H1 (cell line): ENCODE measurements at regions not wholly inside any gene's neighbourhood (a gene's known extent, or its start where the extent isn't known, plus 50 kb on each side); places are given as distances from the start of the nearest gene placed in this dataset.

Source experiments
- CTCF ChIA-PET: fragments of 300-600 bp; sonication (Branson Sonifier 250); formaldehyde crosslinking; loops from one replicate; lab custom pipeline; 2021; ENCODE audit not compliant: partially characterized antibody; lab: Charles Lee
- POLR2A ChIA-PET: fragments of 300-600 bp; sonication (Branson Sonifier 250); formaldehyde crosslinking; loops from one replicate; lab custom pipeline; 2021; ENCODE audit warnings: inconsistent platforms; ENCODE audit not compliant: partially characterized antibody; lab: Charles Lee
- DNase-seq, 2 experiments: peaks; one replicate each; pipeline versions ENCODE4 v3.0.0 to v3.0.0-alpha.2; 2010 to 2022; ENCODE audit warnings: low spot score in 2 of 2, low read depth in 1 of 2, mixed read lengths in 1 of 2
- FAIRE-seq: peaks from 2 replicates; lab custom pipeline; 2011; peaks lifted over from hg19 to GRCh38; lab: Jason Lieb, UNC
- H2AFZ ChIP-seq: 2 replicates; pipeline ENCODE4 v1.8.1; 2012; ENCODE audit warnings: low read length, inconsistent platforms
- H2AK5ac ChIP-seq: 2 replicates; pipeline ENCODE4 v1.6.1; 2013; ENCODE audit warnings: low read depth, low read length
- H2BK120ac ChIP-seq: replicated peaks from 2 replicates; pipeline ENCODE3; 2013; ENCODE audit warnings: low read depth, low read length, inconsistent platforms
- H2BK12ac ChIP-seq: 2 replicates; pipeline ENCODE4 v1.6.1; 2013; ENCODE audit warnings: low read depth, low read length
- H2BK15ac ChIP-seq: 2 replicates; pipeline ENCODE4 v1.6.1; 2013; ENCODE audit warnings: low read length
- H2BK20ac ChIP-seq: 2 replicates; pipeline ENCODE4 v1.6.1; 2013; ENCODE audit warnings: low read length
- H2BK5ac ChIP-seq: 2 replicates; pipeline ENCODE4 v1.6.1; 2013; ENCODE audit warnings: low read depth, low read length
- H3K14ac ChIP-seq: 2 replicates; pipeline ENCODE4 v1.6.1; 2013; ENCODE audit warnings: inconsistent platforms; ENCODE audit not compliant: insufficient read length
- H3K18ac ChIP-seq: 2 replicates; pipeline ENCODE4 v1.6.1; 2013; ENCODE audit warnings: low read length; ENCODE audit errors: extremely low read depth
- H3K23ac ChIP-seq: 2 replicates; pipeline ENCODE4 v1.6.1; 2013; ENCODE audit warnings: inconsistent platforms; ENCODE audit not compliant: insufficient read length
- H3K23me2 ChIP-seq: 2 replicates; pipeline ENCODE4 v1.6.1; 2013; ENCODE audit warnings: low read depth, low read length
- H3K27ac ChIP-seq: 2 replicates; pipeline ENCODE4 v1.6.1; 2011; ENCODE audit warnings: low read depth, low read length, inconsistent platforms
- H3K27me3 ChIP-seq, 4 experiments: replicated peaks in 1 of 4; 1 replicate in 1 of 4; 2 replicates in 3 of 4; pipeline versions ENCODE4 v1.6.1 to v1.8.1; 2011 to 2013; ENCODE audit warnings: low read length in 3 of 4, mild to moderate bottlenecking in 3 of 4, inconsistent platforms in 2 of 4, mixed read lengths in 2 of 4, moderate library complexity in 1 of 4; ENCODE audit not compliant: control insufficient read depth in 3 of 4, insufficient read depth in 3 of 4; ENCODE audit errors: extremely low read depth in 1 of 4
- H3K36me3 ChIP-seq, 4 experiments: 2 replicates each; pipeline versions ENCODE4 v1.6.1 to v1.8.1; 2011 to 2013; ENCODE audit warnings: mild to moderate bottlenecking in 4 of 4, low read length in 3 of 4, moderate library complexity in 2 of 4, control low read depth in 1 of 4, inconsistent platforms in 1 of 4; ENCODE audit not compliant: insufficient read depth in 4 of 4, control insufficient read depth in 2 of 4
- H3K4ac ChIP-seq: replicated peaks from 2 replicates; pipeline ENCODE3; 2013; ENCODE audit warnings: low read length, low read depth, mixed read lengths, inconsistent platforms; ENCODE audit not compliant: insufficient read length
- H3K4me1 ChIP-seq, 4 experiments: replicated peaks in 1 of 4; 1 replicate in 1 of 4; 2 replicates in 3 of 4; pipeline versions ENCODE4 v1.6.1 to v1.8.1; 2011 to 2013; ENCODE audit warnings: low read length in 3 of 4, inconsistent platforms in 2 of 4, mixed read lengths in 1 of 4; ENCODE audit not compliant: insufficient read depth in 4 of 4, control insufficient read depth in 3 of 4
- H3K4me2 ChIP-seq, 2 experiments: 2 replicates each; pipeline versions ENCODE4 v1.6.1 to v1.8.1; 2011 to 2013; ENCODE audit warnings: low read depth in 2 of 2, low read length in 2 of 2, control low read depth in 1 of 2, inconsistent platforms in 1 of 2, mild to moderate bottlenecking in 1 of 2; ENCODE audit not compliant: insufficient read depth in 1 of 2
- H3K4me3 ChIP-seq, 4 experiments: fragments of 200-600, 300-600 bp in 1 of 4; sonication (generic), shearing (Covaris generic), sonication (Bioruptor Twin) in 1 of 4; 2 replicates each; pipeline versions ENCODE4 v1.5.1 to v1.8.1; 2011 to 2016; ENCODE audit warnings: low read length in 4 of 4, low read depth in 3 of 4, control low read depth in 2 of 4, inconsistent platforms in 2 of 4, mild to moderate bottlenecking in 2 of 4, mixed read lengths in 1 of 4, moderate library complexity in 1 of 4; ENCODE audit not compliant: insufficient read depth in 2 of 4; ENCODE audit errors: extremely low read depth in 1 of 4
- H3K56ac ChIP-seq: replicated peaks from 2 replicates; pipeline ENCODE3; 2013; ENCODE audit warnings: low read depth, mild to moderate bottlenecking, mixed read lengths, low read length, inconsistent platforms; ENCODE audit not compliant: insufficient read length
- H3K79me1 ChIP-seq: 2 replicates; pipeline ENCODE4 v1.6.1; 2013; ENCODE audit warnings: low read depth, low read length, control low read depth
- H3K79me2 ChIP-seq, 2 experiments: 2 replicates each; pipeline versions ENCODE4 v1.6.1 to v1.8.1; 2012 to 2013; ENCODE audit warnings: low read length in 2 of 2, mild to moderate bottlenecking in 2 of 2, inconsistent platforms in 1 of 2; ENCODE audit not compliant: insufficient read depth in 2 of 2, control insufficient read depth in 1 of 2
- H3K9ac ChIP-seq, 4 experiments: replicated peaks in 1 of 4; 1 replicate in 1 of 4; 2 replicates in 3 of 4; pipeline versions ENCODE4 v1.6.1 to v1.8.1; 2011 to 2013; ENCODE audit warnings: low read depth in 3 of 4, low read length in 3 of 4, control low read depth in 2 of 4, mild to moderate bottlenecking in 2 of 4, moderate library complexity in 2 of 4, inconsistent platforms in 1 of 4; ENCODE audit errors: extremely low read depth in 1 of 4
- H3K9me3 ChIP-seq, 2 experiments: 2 replicates each; pipeline versions ENCODE4 v1.6.1 to v1.8.1; 2012 to 2013; ENCODE audit warnings: mild to moderate bottlenecking in 2 of 2, moderate library complexity in 2 of 2, control low read depth in 1 of 2, inconsistent platforms in 1 of 2, low read depth in 1 of 2, low read length in 1 of 2, mixed read lengths in 1 of 2; ENCODE audit not compliant: insufficient read depth in 2 of 2
- H4K20me1 ChIP-seq, 2 experiments: replicated peaks in 1 of 2; 2 replicates each; pipeline versions ENCODE3 to v1.8.1; 2011 to 2013; ENCODE audit warnings: inconsistent platforms in 2 of 2, low read length in 2 of 2, mild to moderate bottlenecking in 1 of 2; ENCODE audit not compliant: insufficient read depth in 2 of 2, control insufficient read depth in 1 of 2
- H4K5ac ChIP-seq: 2 replicates; pipeline ENCODE4 v1.6.1; 2013; ENCODE audit warnings: low read length, low read depth, mixed read lengths, inconsistent platforms; ENCODE audit not compliant: insufficient read length
- H4K8ac ChIP-seq: 2 replicates; pipeline ENCODE4 v1.8.0; 2013; ENCODE audit warnings: mild to moderate bottlenecking, moderate library complexity, low read length, inconsistent platforms; ENCODE audit not compliant: insufficient read depth; ENCODE audit errors: extremely low read depth
- H4K91ac ChIP-seq: replicated peaks from 2 replicates; pipeline ENCODE3; 2013; ENCODE audit warnings: low read length, mixed read lengths, inconsistent platforms; ENCODE audit not compliant: insufficient read length
- BACH1 ChIP-seq: IDR thresholded peaks from 2 replicates; pipeline ENCODE4 v1.6.1; 2012; ENCODE audit warnings: low read length, improper control_type of control experiment
- BRCA1 ChIP-seq: IDR thresholded peaks from 2 replicates; pipeline ENCODE4 v1.6.1; 2012; ENCODE audit warnings: low read depth, low read length, improper control_type of control experiment
- CTBP2 ChIP-seq: IDR thresholded peaks from 2 replicates; pipeline ENCODE4 v1.7.0; 2011; ENCODE audit warnings: borderline replicate concordance, mild to moderate bottlenecking, moderate library complexity, mixed read lengths, low read length; ENCODE audit not compliant: insufficient read depth, insufficient read length
- HDAC2 ChIP-seq, 2 experiments: fragments of 300-600 bp in 1 of 2; sonication (generic) in 1 of 2; IDR thresholded peaks; 2 replicates each; pipeline ENCODE4 v1.6.1; 2011 to 2012; ENCODE audit warnings: low read depth in 2 of 2, low read length in 2 of 2, mild to moderate bottlenecking in 2 of 2, moderate library complexity in 2 of 2, borderline replicate concordance in 1 of 2, inconsistent platforms in 1 of 2
- KDM4A ChIP-seq: IDR thresholded peaks from one replicate; pipeline ENCODE4 v1.7.1; 2012; ENCODE audit warnings: low read depth, mild to moderate bottlenecking, moderate library complexity, low read length, inconsistent platforms; ENCODE audit not compliant: severe bottlenecking
- NANOG ChIP-seq: IDR thresholded peaks from 2 replicates; pipeline ENCODE4 v1.6.1; 2011; ENCODE audit warnings: low read length, low read depth, mild to moderate bottlenecking, inconsistent platforms; ENCODE audit not compliant: insufficient read depth, poor library complexity, severe bottlenecking
- POLR2AphosphoS5 ChIP-seq: IDR thresholded peaks from 2 replicates; pipeline ENCODE4 v1.6.1; 2011; ENCODE audit warnings: low read depth, low read length
- RAD21 ChIP-seq, 2 experiments: IDR thresholded peaks in 1 of 2; conservative IDR thresholded peaks in 1 of 2; 2 replicates each; pipeline ENCODE4 v1.6.1; 2011; ENCODE audit warnings: low read depth in 2 of 2, low read length in 2 of 2, improper control_type of control experiment in 1 of 2, inconsistent platforms in 1 of 2, mild to moderate bottlenecking in 1 of 2, moderate library complexity in 1 of 2
- RBBP5 ChIP-seq: IDR thresholded peaks from 2 replicates; pipeline ENCODE4 v1.7.1; 2012; ENCODE audit warnings: low read depth, mild to moderate bottlenecking, inconsistent platforms, low read length, moderate library complexity, borderline replicate concordance
- SP4 ChIP-seq: IDR thresholded peaks from 2 replicates; pipeline ENCODE4 v1.6.1; 2012; ENCODE audit warnings: low read length, inconsistent platforms
- TAF7 ChIP-seq: optimal IDR thresholded peaks from 2 replicates; pipeline ENCODE3; 2011; ENCODE audit warnings: low read depth, mild to moderate bottlenecking, inconsistent platforms, low read length, moderate library complexity, borderline replicate concordance
- WGBS, 2 experiments: shearing (Covaris generic) in 1 of 2; methylation state at CpG; one replicate each; pipeline versions ENCODE4 v1.1.6 to v1.1.7; 2013 to 2015; ENCODE audit warnings: low lambda C conversion rate in 2 of 2, mixed read lengths in 2 of 2, inconsistent platforms in 1 of 2, low coverage in 1 of 2, missing lambda C conversion rate in 1 of 2; ENCODE audit not compliant: insufficient replicate concordance in 2 of 2, insufficient coverage in 1 of 2, insufficient read length in 1 of 2; ENCODE audit errors: extremely low coverage in 1 of 2, missing lambda C conversion rate in 1 of 2; 5-methylcytosine and 5-hydroxymethylcytosine counted together

- no peak for DNase-seq
- H3K79me2 ChIP-seq, result no peaks in the 10 kb centered on the region
Observed at GRCh38 chr22:48299801-48300200, 1527.9 kb downstream of the BRD1 start.

More at GRCh38 chr22:48299801-48300200, 1527.9 kb downstream of the BRD1 start:
- no peaks in the 10 kb centered on the region for H3K23me2 ChIP-seq
- H4K20me1 ChIP-seq, result no peaks in the 10 kb centered on the region
- no peak overlapping the region for H2BK12ac ChIP-seq
- no peak overlapping the region for H3K18ac ChIP-seq
- no peak overlapping the region for H2AK5ac ChIP-seq
- H3K36me3 ChIP-seq, result no peaks in the 10 kb centered on the region
- no peak for FAIRE-seq
- H4K8ac ChIP-seq, result no peak overlapping the region
- 96% methylated on average over 9 of the region's 18 CpGs; no CpG with 5 or more reads in 1 of the 2 experiments for WGBS, 2 experiments
- TF ChIP-seq RBBP5, result no peak
- TF ChIP-seq TAF7, result no peak
- no peak for TF ChIP-seq KDM4A
- no peak for TF ChIP-seq SP4
- TF ChIP-seq RAD21 (IDR thresholded peaks at IDR 0.05 in 1 of 2, conservative IDR thresholded peaks at IDR 0.05 in 1 of 2; ENCODE audit: low read depth in 2 of 2, low read length in 2 of 2), result no peak
- TF ChIP-seq NANOG, result no peak
- TF ChIP-seq BRCA1, result no peak
- no peak for TF ChIP-seq CTBP2
- TF ChIP-seq HDAC2 (IDR thresholded peaks at IDR 0.05; ENCODE audit: borderline replicate concordance in 1 of 2, low read depth in 2 of 2, low read length in 2 of 2), result no peak
- no peak for TF ChIP-seq BACH1
- no peak for TF ChIP-seq POLR2AphosphoS5
- H3K56ac ChIP-seq, result no peak overlapping the region
- H3K27me3 ChIP-seq, result no peaks in the 10 kb centered on the region
- no peaks in the 10 kb centered on the region for H3K79me1 ChIP-seq
- CTCF ChIA-PET, result interaction anchor here (1.2 kb wide), 1 partner anchor 29 kb away, joined by 3 read pairs; no protein-coding TSS in a partner anchor
- H2AFZ ChIP-seq, result no peak overlapping the region
- no peak overlapping the region for H2BK15ac ChIP-seq
- no peak overlapping the region for H3K4me3 ChIP-seq
- H3K9me3 ChIP-seq, result no peaks in the 10 kb centered on the region
- POLR2A ChIA-PET, result no interaction called here
- no peak overlapping the region for H3K4ac ChIP-seq
- H2BK5ac ChIP-seq, result no peak overlapping the region
- H4K5ac ChIP-seq, result no peak overlapping the region
- H2BK120ac ChIP-seq, result no peak overlapping the region
- no peak overlapping the region for H4K91ac ChIP-seq
- no peak overlapping the region for H3K9ac ChIP-seq
- H3K4me2 ChIP-seq, result no peak overlapping the region
- no peak overlapping the region for H3K14ac ChIP-seq
- H3K4me1 ChIP-seq, result no peaks in the 10 kb centered on the region; a peak in 1 of 7 replicates
- no peak overlapping the region for H2BK20ac ChIP-seq
- H3K27ac ChIP-seq, result no peak overlapping the region
- H3K23ac ChIP-seq, result no peak overlapping the region
